NCI-H1694 treated with DMSO at 0.1 percent for 48 hours (cell line): ENCODE measurements at regions not wholly inside any gene's neighbourhood (a gene's known extent, or its start where the extent isn't known, plus 50 kb on each side); places are given as distances from the start of the nearest gene placed in this dataset.
A peak's percentile ranks its signal among the peaks of the same experiment; 100 is the strongest.
"Not testable (repeated sequence)": the region's sequence is repeated elsewhere in the genome, so short reads cannot be mapped to it uniquely, and the experiment has no call there.

Source experiments
- DNase-seq: peaks from one replicate; lab custom pipeline; 2025; lab: John Stamatoyannopoulos, UW

GRCh38 chr9:41367301-41367700 lies 178.2 kb upstream of the ZNG1F start:
- DNase-seq: not testable (repeated sequence)

- DNase-seq: not testable (repeated sequence)
Measured at GRCh38 chr9:41361790-41362189, 172.7 kb upstream of the ZNG1F start.

- not testable (repeated sequence) for DNase-seq
Measured at GRCh38 chr9:41359116-41359515, 170.0 kb upstream of the ZNG1F start.

- peak; percentile 7 for DNase-seq
Measured at GRCh38 chr9:41358682-41359081, 169.6 kb upstream of the ZNG1F start.

- not testable (repeated sequence) for DNase-seq
Measured at GRCh38 chr9:41357918-41358404, 168.8 kb upstream of the ZNG1F start.

- DNase-seq: not testable (repeated sequence)
Measured at GRCh38 chr9:41357350-41357748, 168.2 kb upstream of the ZNG1F start.

GRCh38 chr9:41356588-41357349 lies 167.7 kb upstream of the ZNG1F start:
- not testable (repeated sequence) for DNase-seq

- not testable (repeated sequence) for DNase-seq
Measured at GRCh38 chr9:41355712-41356450, 166.8 kb upstream of the ZNG1F start.

GRCh38 chr9:41354978-41355377 lies 165.9 kb upstream of the ZNG1F start:
- not testable (repeated sequence) for DNase-seq

GRCh38 chr9:41354060-41354934 lies 165.2 kb upstream of the ZNG1F start:
- not testable (repeated sequence) for DNase-seq

- not testable (repeated sequence) for DNase-seq
Measured at GRCh38 chr9:41353026-41353425, 163.9 kb upstream of the ZNG1F start.

- DNase-seq: not testable (repeated sequence)
Measured at GRCh38 chr9:41352390-41352789, 163.3 kb upstream of the ZNG1F start.

- not testable (repeated sequence) for DNase-seq
Measured at GRCh38 chr9:41347893-41348292, 158.8 kb upstream of the ZNG1F start.

- DNase-seq: not testable (repeated sequence)
Measured at GRCh38 chr9:41332562-41332961, 143.4 kb upstream of the ZNG1F start.

GRCh38 chr9:41321277-41321676 lies 132.2 kb upstream of the ZNG1F start:
- not testable (repeated sequence) for DNase-seq

GRCh38 chr9:41308953-41309352 lies 119.8 kb upstream of the ZNG1F start:
- not testable (repeated sequence) for DNase-seq

- DNase-seq: not testable (repeated sequence)
Measured at GRCh38 chr9:41285744-41286143, 96.6 kb upstream of the ZNG1F start.

GRCh38 chr9:41280299-41281238 lies 91.5 kb upstream of the ZNG1F start:
- DNase-seq: not testable (repeated sequence)

- DNase-seq: not testable (repeated sequence)
Measured at GRCh38 chr9:41279437-41279836, 90.3 kb upstream of the ZNG1F start.

GRCh38 chr9:41279033-41279432 lies 89.9 kb upstream of the ZNG1F start:
- not testable (repeated sequence) for DNase-seq
